ENCODE measurements at regions not wholly inside any gene's neighbourhood (a gene's known extent, or its start where the extent isn't known, plus 50 kb on each side); places are given as distances from the start of the nearest gene placed in this dataset.

- DNase-seq (no peak), ATAC-seq (no peak)
- no peak for TF ChIP-seq CTCF (IDR thresholded peaks at IDR 0.05)
- H3K9me3 ChIP-seq = no peaks in the 10 kb centered on the region
- intact Hi-C loops (cut with DNase I) = no loop called here
- no peaks in the 10 kb centered on the region for H3K27me3 ChIP-seq
- no peaks in the 10 kb centered on the region for H3K4me1 ChIP-seq
- no peak overlapping the region for H3K27ac ChIP-seq
- no peaks in the 10 kb centered on the region for H3K36me3 ChIP-seq
- H3K4me3 ChIP-seq = no peak overlapping the region
Observed at GRCh38 chr5:33371660-33372059, 69.1 kb upstream of the TARS1 start.

- DNase-seq (no peak), ATAC-seq (no peak)
- intact Hi-C loops (cut with DNase I) = no loop called here
- no peak for TF ChIP-seq CTCF (IDR thresholded peaks at IDR 0.05)
- Histone ChIP-seq H3K36me3 (no peaks in the 10 kb centered on the region), H3K9me3 (no peaks in the 10 kb centered on the region), H3K4me1 (no peaks in the 10 kb centered on the region), H3K27ac (no peak overlapping the region), H3K27me3 (no peaks in the 10 kb centered on the region), H3K4me3 (no peak overlapping the region)
Observed at GRCh38 chr5:33372721-33373472, 67.9 kb upstream of the TARS1 start.

- Histone ChIP-seq H3K36me3 (no peaks in the 10 kb centered on the region), H3K4me3 (no peak overlapping the region), H3K27ac (no peak overlapping the region), H3K27me3 (no peaks in the 10 kb centered on the region), H3K9me3 (no peaks in the 10 kb centered on the region), H3K4me1 (no peaks in the 10 kb centered on the region)
- no peak for TF ChIP-seq CTCF (IDR thresholded peaks at IDR 0.05)
- ATAC-seq = no peak
- intact Hi-C loops (cut with DNase I) = no loop called here
- DNase-seq = no peak
Observed at GRCh38 chr5:33375900-33376299, 64.9 kb upstream of the TARS1 start.

- no peaks in the 10 kb centered on the region for H3K27me3 ChIP-seq
- TF ChIP-seq CTCF (IDR thresholded peaks at IDR 0.05) = peak; percentile 31 to 36
- H3K9me3 ChIP-seq = peaks cover 0 to 4% of the 10 kb centered on the region in 2 donors
- DNase-seq (no peak), ATAC-seq (peak; percentile 72)
- no peak overlapping the region for H3K27ac ChIP-seq
- H3K4me1 ChIP-seq = no peaks in the 10 kb centered on the region
- H3K4me3 ChIP-seq = no peak overlapping the region
- H3K36me3 ChIP-seq = no peaks in the 10 kb centered on the region
- intact Hi-C loops (cut with DNase I) = no loop called here
Observed at GRCh38 chr5:33379757-33380156, 61.0 kb upstream of the TARS1 start.

GRCh38 chr5:33381243-33381642 lies 59.5 kb upstream of the TARS1 start:
- H3K27ac ChIP-seq = no peak overlapping the region
- no peaks in the 10 kb centered on the region for H3K27me3 ChIP-seq
- intact Hi-C loops (cut with DNase I) = no loop called here
- no peak overlapping the region for H3K4me3 ChIP-seq
- no peaks in the 10 kb centered on the region for H3K4me1 ChIP-seq
- DNase-seq = no peak
- no peak for TF ChIP-seq CTCF (IDR thresholded peaks at IDR 0.05)
- no peaks in the 10 kb centered on the region for H3K36me3 ChIP-seq
- peaks cover 0 to 12% of the 10 kb centered on the region in 2 donors for H3K9me3 ChIP-seq
- no peak for ATAC-seq
